ENCODE measurements at regions not wholly inside any gene's neighbourhood (a gene's known extent, or its start where the extent isn't known, plus 50 kb on each side); places are given as distances from the start of the nearest gene placed in this dataset.

GRCh38 chr1:192950926-192951325 is 108.2 kb downstream of the UCHL5 start:
- no peak for TF ChIP-seq EZH2phosphoT487 (IDR thresholded peaks at IDR 0.05; ENCODE audit: low read length)
- TF ChIP-seq EZH2 (optimal IDR thresholded peaks at IDR 0.05; ENCODE audit: low read depth, low read length): no peak
- TF ChIP-seq, protein P1, sequence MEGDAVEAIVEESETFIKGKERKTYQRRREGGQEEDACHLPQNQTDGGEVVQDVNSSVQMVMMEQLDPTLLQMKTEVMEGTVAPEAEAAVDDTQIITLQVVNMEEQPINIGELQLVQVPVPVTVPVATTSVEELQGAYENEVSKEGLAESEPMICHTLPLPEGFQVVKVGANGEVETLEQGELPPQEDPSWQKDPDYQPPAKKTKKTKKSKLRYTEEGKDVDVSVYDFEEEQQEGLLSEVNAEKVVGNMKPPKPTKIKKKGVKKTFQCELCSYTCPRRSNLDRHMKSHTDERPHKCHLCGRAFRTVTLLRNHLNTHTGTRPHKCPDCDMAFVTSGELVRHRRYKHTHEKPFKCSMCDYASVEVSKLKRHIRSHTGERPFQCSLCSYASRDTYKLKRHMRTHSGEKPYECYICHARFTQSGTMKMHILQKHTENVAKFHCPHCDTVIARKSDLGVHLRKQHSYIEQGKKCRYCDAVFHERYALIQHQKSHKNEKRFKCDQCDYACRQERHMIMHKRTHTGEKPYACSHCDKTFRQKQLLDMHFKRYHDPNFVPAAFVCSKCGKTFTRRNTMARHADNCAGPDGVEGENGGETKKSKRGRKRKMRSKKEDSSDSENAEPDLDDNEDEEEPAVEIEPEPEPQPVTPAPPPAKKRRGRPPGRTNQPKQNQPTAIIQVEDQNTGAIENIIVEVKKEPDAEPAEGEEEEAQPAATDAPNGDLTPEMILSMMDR (IDR thresholded peaks at IDR 0.05; ENCODE audit: low read length): no peak; the same call in 1 of the 2 replicates
- Histone ChIP-seq H3K9me2 (replicated peaks; ENCODE audit: insufficient read depth, low read length) (no peaks in the 10 kb centered on the region), H3K4me3 (ENCODE audit: low read length) (no peak overlapping the region), H3F3A (ENCODE audit: insufficient read depth, low read length) (peaks cover 20% of the 10 kb centered on the region), H2AFZ (ENCODE audit: low read length) (0 out of 2 replicates have a peak overlapping the region, but pooled peaks have one; percentile 35), H3K4me1 (ENCODE audit: low read length) (peaks cover 22% of the 10 kb centered on the region), H3K79me2 (ENCODE audit: low read length) (no peaks in the 10 kb centered on the region), H3K27ac (ENCODE audit: low read length) (peak overlapping the region; percentile 78; the same call in 1 of the 2 replicates), H3K27me3 (replicated peaks; ENCODE audit: insufficient read depth, low read length) (no peaks in the 10 kb centered on the region), H3K9me3 (replicated peaks; ENCODE audit: insufficient read depth, low read length) (no peaks in the 10 kb centered on the region), H4K20me1 (ENCODE audit: insufficient read depth, low read length) (no peaks in the 10 kb centered on the region), H3K4me2 (ENCODE audit: low read depth, low read length) (peak overlapping the region; percentile 64), H3K36me3 (replicated peaks; ENCODE audit: insufficient read depth, low read length) (no peaks in the 10 kb centered on the region), H3K9ac (ENCODE audit: low read length) (no peak overlapping the region; the same call in 1 of the 2 replicates)
- no peak for DNase-seq

GRCh38 chr1:192951691-192952460 is 107.3 kb downstream of the UCHL5 start:
- H4K20me1 ChIP-seq (ENCODE audit: insufficient read depth, low read length): no peaks in the 10 kb centered on the region
- no peaks in the 10 kb centered on the region for H3K9me2 ChIP-seq (replicated peaks; ENCODE audit: insufficient read depth, low read length)
- H3K27me3 ChIP-seq (replicated peaks; ENCODE audit: insufficient read depth, low read length): no peaks in the 10 kb centered on the region
- H3K27ac ChIP-seq (ENCODE audit: low read length): peak overlapping the region; percentile 78
- H3K9me3 ChIP-seq (replicated peaks; ENCODE audit: insufficient read depth, low read length): no peaks in the 10 kb centered on the region
- H3K79me2 ChIP-seq (ENCODE audit: low read length): no peaks in the 10 kb centered on the region
- no peak for TF ChIP-seq EZH2 (optimal IDR thresholded peaks at IDR 0.05; ENCODE audit: low read depth, low read length)
- TF ChIP-seq, protein P1 (IDR thresholded peaks at IDR 0.05; ENCODE audit: low read length): no peak; the same call in 1 of the 2 replicates
- TF ChIP-seq EZH2phosphoT487 (IDR thresholded peaks at IDR 0.05; ENCODE audit: low read length): no peak
- H3K4me1 ChIP-seq (ENCODE audit: low read length): peaks cover 22% of the 10 kb centered on the region
- H3K36me3 ChIP-seq (replicated peaks; ENCODE audit: insufficient read depth, low read length): no peaks in the 10 kb centered on the region
- H3F3A ChIP-seq (ENCODE audit: insufficient read depth, low read length): peaks cover 20% of the 10 kb centered on the region
- H3K4me2 ChIP-seq (ENCODE audit: low read depth, low read length): peak overlapping the region; percentile 64
- DNase-seq: peak; percentile 90
- H2AFZ ChIP-seq (ENCODE audit: low read length): peak overlapping the region; percentile 35
- H3K4me3 ChIP-seq (ENCODE audit: low read length): peak overlapping the region; percentile 43
- H3K9ac ChIP-seq (ENCODE audit: low read length): peak overlapping the region; percentile 27; the same call in 1 of the 2 replicates

GRCh38 chr1:192952646-192953045 is 106.5 kb downstream of the UCHL5 start:
- no peaks in the 10 kb centered on the region for H4K20me1 ChIP-seq (ENCODE audit: insufficient read depth, low read length)
- H3K9me3 ChIP-seq (replicated peaks; ENCODE audit: insufficient read depth, low read length): no peaks in the 10 kb centered on the region
- peaks cover 22% of the 10 kb centered on the region for H3K4me1 ChIP-seq (ENCODE audit: low read length)
- TF ChIP-seq, protein P1 (IDR thresholded peaks at IDR 0.05; ENCODE audit: low read length): no peak
- TF ChIP-seq EZH2phosphoT487 (IDR thresholded peaks at IDR 0.05; ENCODE audit: low read length) (no peak), EZH2 (optimal IDR thresholded peaks at IDR 0.05; ENCODE audit: low read depth, low read length) (no peak)
- no peak overlapping the region for H2AFZ ChIP-seq (ENCODE audit: low read length)
- H3K36me3 ChIP-seq (replicated peaks; ENCODE audit: insufficient read depth, low read length): no peaks in the 10 kb centered on the region
- H3K4me3 ChIP-seq (ENCODE audit: low read length): 0 out of 2 replicates have a peak overlapping the region, but pooled peaks have one; percentile 43
- H3K27me3 ChIP-seq (replicated peaks; ENCODE audit: insufficient read depth, low read length): no peaks in the 10 kb centered on the region
- peaks cover 20% of the 10 kb centered on the region for H3F3A ChIP-seq (ENCODE audit: insufficient read depth, low read length)
- DNase-seq: no peak
- no peaks in the 10 kb centered on the region for H3K79me2 ChIP-seq (ENCODE audit: low read length)
- peak overlapping the region; percentile 78; the same call in 1 of the 2 replicates for H3K27ac ChIP-seq (ENCODE audit: low read length)
- no peaks in the 10 kb centered on the region for H3K9me2 ChIP-seq (replicated peaks; ENCODE audit: insufficient read depth, low read length)
- H3K4me2 ChIP-seq (ENCODE audit: low read depth, low read length): peak overlapping the region; percentile 64
- H3K9ac ChIP-seq (ENCODE audit: low read length): peak overlapping the region; percentile 11; the same call in 1 of the 2 replicates
